ENCODE measurements at regions not wholly inside any gene's neighbourhood (a gene's known extent, or its start where the extent isn't known, plus 50 kb on each side); places are given as distances from the start of the nearest gene placed in this dataset.

DNA sequence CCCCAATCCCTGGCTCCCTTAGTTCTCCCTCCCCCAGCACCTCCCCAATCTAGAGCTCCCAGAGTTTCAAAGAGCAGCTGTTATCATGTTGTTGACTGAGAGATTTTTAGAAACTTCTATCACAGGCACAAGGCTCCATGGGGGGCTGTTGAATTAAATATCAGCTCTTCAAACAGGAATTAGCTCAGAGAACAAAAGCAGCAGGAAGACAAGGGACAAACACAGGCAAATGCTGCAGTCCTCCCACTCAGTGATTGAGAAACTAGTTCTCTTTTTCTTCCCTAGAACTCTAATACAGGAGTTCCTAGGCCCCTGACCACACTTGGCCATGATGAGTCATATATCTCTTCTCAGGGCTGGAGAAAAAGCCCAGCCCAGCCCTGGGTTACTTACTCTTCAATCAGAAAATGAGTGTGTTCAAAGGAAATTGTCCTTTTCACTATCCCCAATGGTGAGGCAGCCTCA, 262.1 kb downstream of the IGSF11 start (continued):
- TF ChIP-seq KAT7 (CRISPR knock-in tag; IDR thresholded peaks at IDR 0.05; ENCODE audit: borderline replicate concordance): no peak
- TF ChIP-seq NFXL1 (CRISPR knock-in tag; IDR thresholded peaks at IDR 0.05): no peak
- 0 out of 2 replicates have a peak, but pooled peaks have one; percentile 4 for TF ChIP-seq EGR1 (conservative IDR thresholded peaks at IDR 0.05)
- TF ChIP-seq LARP7 (IDR thresholded peaks at IDR 0.05): no peak
- no peak for TF ChIP-seq NFE2 (IDR thresholded peaks at IDR 0.05; ENCODE audit: low read depth)
- TF ChIP-seq UBTF (IDR thresholded peaks at IDR 0.05; ENCODE audit: borderline replicate concordance in 1 of 2, low read depth in 2 of 2, low read length in 2 of 2): no peak
- no peak for TF ChIP-seq MAFF (IDR thresholded peaks at IDR 0.05; ENCODE audit: low read length)
- TF ChIP-seq SMARCA4 (IDR thresholded peaks at IDR 0.05): 0 out of 2 replicates have a peak, but pooled peaks have one; percentile 18
- no peak for TF ChIP-seq ZBTB17 (CRISPR knock-in tag; IDR thresholded peaks at IDR 0.05)
- TF ChIP-seq, protein P1, sequence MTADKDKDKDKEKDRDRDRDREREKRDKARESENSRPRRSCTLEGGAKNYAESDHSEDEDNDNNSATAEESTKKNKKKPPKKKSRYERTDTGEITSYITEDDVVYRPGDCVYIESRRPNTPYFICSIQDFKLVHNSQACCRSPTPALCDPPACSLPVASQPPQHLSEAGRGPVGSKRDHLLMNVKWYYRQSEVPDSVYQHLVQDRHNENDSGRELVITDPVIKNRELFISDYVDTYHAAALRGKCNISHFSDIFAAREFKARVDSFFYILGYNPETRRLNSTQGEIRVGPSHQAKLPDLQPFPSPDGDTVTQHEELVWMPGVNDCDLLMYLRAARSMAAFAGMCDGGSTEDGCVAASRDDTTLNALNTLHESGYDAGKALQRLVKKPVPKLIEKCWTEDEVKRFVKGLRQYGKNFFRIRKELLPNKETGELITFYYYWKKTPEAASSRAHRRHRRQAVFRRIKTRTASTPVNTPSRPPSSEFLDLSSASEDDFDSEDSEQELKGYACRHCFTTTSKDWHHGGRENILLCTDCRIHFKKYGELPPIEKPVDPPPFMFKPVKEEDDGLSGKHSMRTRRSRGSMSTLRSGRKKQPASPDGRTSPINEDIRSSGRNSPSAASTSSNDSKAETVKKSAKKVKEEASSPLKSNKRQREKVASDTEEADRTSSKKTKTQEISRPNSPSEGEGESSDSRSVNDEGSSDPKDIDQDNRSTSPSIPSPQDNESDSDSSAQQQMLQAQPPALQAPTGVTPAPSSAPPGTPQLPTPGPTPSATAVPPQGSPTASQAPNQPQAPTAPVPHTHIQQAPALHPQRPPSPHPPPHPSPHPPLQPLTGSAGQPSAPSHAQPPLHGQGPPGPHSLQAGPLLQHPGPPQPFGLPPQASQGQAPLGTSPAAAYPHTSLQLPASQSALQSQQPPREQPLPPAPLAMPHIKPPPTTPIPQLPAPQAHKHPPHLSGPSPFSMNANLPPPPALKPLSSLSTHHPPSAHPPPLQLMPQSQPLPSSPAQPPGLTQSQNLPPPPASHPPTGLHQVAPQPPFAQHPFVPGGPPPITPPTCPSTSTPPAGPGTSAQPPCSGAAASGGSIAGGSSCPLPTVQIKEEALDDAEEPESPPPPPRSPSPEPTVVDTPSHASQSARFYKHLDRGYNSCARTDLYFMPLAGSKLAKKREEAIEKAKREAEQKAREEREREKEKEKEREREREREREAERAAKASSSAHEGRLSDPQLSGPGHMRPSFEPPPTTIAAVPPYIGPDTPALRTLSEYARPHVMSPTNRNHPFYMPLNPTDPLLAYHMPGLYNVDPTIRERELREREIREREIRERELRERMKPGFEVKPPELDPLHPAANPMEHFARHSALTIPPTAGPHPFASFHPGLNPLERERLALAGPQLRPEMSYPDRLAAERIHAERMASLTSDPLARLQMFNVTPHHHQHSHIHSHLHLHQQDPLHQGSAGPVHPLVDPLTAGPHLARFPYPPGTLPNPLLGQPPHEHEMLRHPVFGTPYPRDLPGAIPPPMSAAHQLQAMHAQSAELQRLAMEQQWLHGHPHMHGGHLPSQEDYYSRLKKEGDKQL (CRISPR knock-in tag; IDR thresholded peaks at IDR 0.05; ENCODE audit: borderline replicate concordance): no peak
- TF ChIP-seq ZNF121 (CRISPR knock-in tag; conservative IDR thresholded peaks at IDR 0.05): no peak
- no peak for TF ChIP-seq ZNF12 (CRISPR knock-in tag; IDR thresholded peaks at IDR 0.05)
- TF ChIP-seq, protein P2, sequence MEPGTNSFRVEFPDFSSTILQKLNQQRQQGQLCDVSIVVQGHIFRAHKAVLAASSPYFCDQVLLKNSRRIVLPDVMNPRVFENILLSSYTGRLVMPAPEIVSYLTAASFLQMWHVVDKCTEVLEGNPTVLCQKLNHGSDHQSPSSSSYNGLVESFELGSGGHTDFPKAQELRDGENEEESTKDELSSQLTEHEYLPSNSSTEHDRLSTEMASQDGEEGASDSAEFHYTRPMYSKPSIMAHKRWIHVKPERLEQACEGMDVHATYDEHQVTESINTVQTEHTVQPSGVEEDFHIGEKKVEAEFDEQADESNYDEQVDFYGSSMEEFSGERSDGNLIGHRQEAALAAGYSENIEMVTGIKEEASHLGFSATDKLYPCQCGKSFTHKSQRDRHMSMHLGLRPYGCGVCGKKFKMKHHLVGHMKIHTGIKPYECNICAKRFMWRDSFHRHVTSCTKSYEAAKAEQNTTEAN (CRISPR knock-in tag; IDR thresholded peaks at IDR 0.05): no peak
- no peak for TF ChIP-seq CHD4 (IDR thresholded peaks at IDR 0.05; ENCODE audit: insufficient read depth, insufficient replicate concordance, low read depth, low read length, poor library complexity, severe bottlenecking)
- peak; percentile 61 for TF ChIP-seq FOSL1 (tag; conservative IDR thresholded peaks at IDR 0.05)
- no peak for TF ChIP-seq RHOXF2B (CRISPR knock-in tag; conservative IDR thresholded peaks at IDR 0.05)
- no peak for TF ChIP-seq ARHGAP35 (IDR thresholded peaks at IDR 0.05; ENCODE audit: partially characterized antibody)
- peak; percentile 30; the same call in 1 of the 2 replicates for TF ChIP-seq CBFA2T3 (IDR thresholded peaks at IDR 0.05)
- peak; percentile 79 for TF ChIP-seq ATF3 (IDR thresholded peaks at IDR 0.05)
- no peak for TF ChIP-seq ATF3 (CRISPR knock-in tag; conservative IDR thresholded peaks at IDR 0.05)
- TF ChIP-seq ERF (CRISPR knock-in tag; IDR thresholded peaks at IDR 0.05): no peak

Data from K562 (cell line).